Ramos (cell line): ENCODE measurements at regions not wholly inside any gene's neighbourhood (a gene's known extent, or its start where the extent isn't known, plus 50 kb on each side); places are given as distances from the start of the nearest gene placed in this dataset.
"Not testable (repeated sequence)": the region's sequence is repeated elsewhere in the genome, so short reads cannot be mapped to it uniquely, and the experiment has no call there.

Experiments
- in situ Hi-C: fragments of 300-500 bp; cut with MboI; formaldehyde crosslinking; loops from one replicate; pipeline ENCODE4 v1.14.3; 2022; ENCODE audit warnings: low sequenced_read_pairs; ENCODE audit not compliant: unreplicated experiment

GRCh38 chr13:87972568-87972967 is 301.4 kb downstream of the SLITRK5 start:
- in situ Hi-C loops: no loop called here

- in situ Hi-C loops: no loop called here
Observed at GRCh38 chr13:87975035-87975434, 303.9 kb downstream of the SLITRK5 start.

GRCh38 chr13:87976650-87977049 is 305.5 kb downstream of the SLITRK5 start:
- in situ Hi-C loops: not testable (repeated sequence)

GRCh38 chr13:87981416-87981815 is 310.2 kb downstream of the SLITRK5 start:
- in situ Hi-C loops: no loop called here

GRCh38 chr13:87982400-87982799 is 311.2 kb downstream of the SLITRK5 start:
- in situ Hi-C loops: no loop called here

- in situ Hi-C loops: no loop called here
Observed at GRCh38 chr13:87986639-87987250, 315.6 kb downstream of the SLITRK5 start.

GRCh38 chr13:87998081-87998480 is 326.9 kb downstream of the SLITRK5 start:
- in situ Hi-C loops: no loop called here

- in situ Hi-C loops: no loop called here
Observed at GRCh38 chr13:87999240-87999700, 328.1 kb downstream of the SLITRK5 start.

GRCh38 chr13:87999788-88000187 is 328.6 kb downstream of the SLITRK5 start:
- in situ Hi-C loops: no loop called here

GRCh38 chr13:88000239-88000638 is 329.1 kb downstream of the SLITRK5 start:
- in situ Hi-C loops: no loop called here

- in situ Hi-C loops: no loop called here
Observed at GRCh38 chr13:88000787-88001186, 329.6 kb downstream of the SLITRK5 start.

- in situ Hi-C loops: no loop called here
Observed at GRCh38 chr13:88005188-88005587, 334.0 kb downstream of the SLITRK5 start.

- in situ Hi-C loops: no loop called here
Observed at GRCh38 chr13:88014527-88014926, 343.4 kb downstream of the SLITRK5 start.

GRCh38 chr13:88022431-88023208 is 351.4 kb downstream of the SLITRK5 start:
- in situ Hi-C loops: no loop called here

GRCh38 chr13:88026241-88026640 is 355.1 kb downstream of the SLITRK5 start:
- in situ Hi-C loops: no loop called here

GRCh38 chr13:88031980-88032559 is 360.9 kb downstream of the SLITRK5 start:
- in situ Hi-C loops: no loop called here

GRCh38 chr13:88036205-88036604 is 365.0 kb downstream of the SLITRK5 start:
- in situ Hi-C loops: not testable (repeated sequence)

- in situ Hi-C loops: no loop called here
Observed at GRCh38 chr13:88042489-88042888, 371.3 kb downstream of the SLITRK5 start.

GRCh38 chr13:88051746-88052482 is 380.7 kb downstream of the SLITRK5 start:
- in situ Hi-C loops: no loop called here

GRCh38 chr13:88063741-88064140 is 392.6 kb downstream of the SLITRK5 start:
- in situ Hi-C loops: no loop called here

- in situ Hi-C loops: no loop called here
Observed at GRCh38 chr13:88066847-88067246, 395.7 kb downstream of the SLITRK5 start.
